ENCODE measurements at regions not wholly inside any gene's neighbourhood (a gene's known extent, or its start where the extent isn't known, plus 50 kb on each side); places are given as distances from the start of the nearest gene placed in this dataset.

GRCh38 chr2:236802862-236803261 lies 233.2 kb downstream of the ACKR3 start:
- TF ChIP-seq CTCF (IDR thresholded peaks at IDR 0.05; ENCODE audit: low read depth, low read length, missing control alignments) = no peak
- no peak overlapping the region for H3K4me3 ChIP-seq (replicated peaks; ENCODE audit: low read depth, low read length)
- DNase-seq (ENCODE audit: extremely low read depth, low read depth) = no peak

DNA sequence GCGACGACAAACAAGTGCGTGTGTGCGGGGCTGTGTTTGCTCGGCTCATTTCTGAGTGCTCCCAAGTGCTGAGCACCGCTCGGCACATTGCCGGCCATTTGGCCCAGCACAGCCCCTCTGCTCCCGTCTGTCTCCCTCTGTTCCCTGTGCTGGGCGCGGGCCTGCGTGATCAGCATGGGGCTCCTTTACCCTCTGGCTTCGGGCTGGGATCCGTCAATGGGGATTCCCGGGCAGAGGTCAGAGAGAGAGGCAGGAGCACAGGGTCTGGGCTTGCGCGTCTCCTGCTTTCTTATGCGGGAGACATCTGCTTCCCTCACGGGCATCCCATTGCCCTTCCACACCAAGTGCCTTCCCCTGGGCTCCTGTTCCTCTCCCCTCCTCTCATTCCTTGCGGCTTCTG lies 234.0 kb downstream of the ACKR3 start:
- DNase-seq (ENCODE audit: extremely low read depth, low read depth) = no peak

DNA sequence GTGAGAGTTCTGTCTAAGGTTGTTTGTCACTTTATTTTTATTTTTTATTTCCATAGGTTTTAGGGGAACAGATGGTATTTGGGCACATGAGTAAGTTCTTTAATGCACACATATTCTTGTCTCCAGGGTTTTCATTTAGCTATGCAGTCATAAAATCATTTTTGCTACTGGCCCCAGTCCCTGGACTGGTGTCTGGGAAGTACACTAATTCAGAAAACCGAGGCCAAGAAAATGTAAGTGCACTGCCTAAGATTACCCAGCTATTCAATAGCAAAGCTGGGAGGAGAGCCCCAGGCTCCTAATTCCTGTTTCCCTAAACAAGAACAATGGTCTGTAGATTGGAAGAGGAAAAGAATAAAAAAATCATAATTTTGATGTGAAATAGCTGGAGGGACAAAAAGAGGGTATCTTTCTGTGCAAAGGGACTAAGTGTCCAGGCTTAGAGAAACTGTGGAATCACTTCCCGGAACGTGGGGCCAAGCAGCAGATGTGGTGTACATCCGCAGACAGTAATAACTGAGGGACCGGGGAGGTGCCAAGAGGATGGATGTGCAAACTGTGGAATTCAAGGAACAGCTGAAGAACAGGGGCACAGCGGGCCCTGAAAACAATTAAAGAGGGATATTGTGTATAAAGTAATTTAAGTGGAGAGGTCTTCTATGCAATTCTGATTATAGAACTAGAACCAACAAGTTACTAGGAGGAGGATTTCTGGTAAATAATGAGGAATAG lies 236.3 kb downstream of the ACKR3 start:
- no peak for DNase-seq (ENCODE audit: extremely low read depth, low read depth)
- H3K4me3 ChIP-seq (replicated peaks; ENCODE audit: low read depth, low read length) = no peak overlapping the region
- no peak for TF ChIP-seq CTCF (IDR thresholded peaks at IDR 0.05; ENCODE audit: low read depth, low read length, missing control alignments)

More for the DNA sequence above, 234.0 kb downstream of the ACKR3 start:
- TF ChIP-seq CTCF (IDR thresholded peaks at IDR 0.05; ENCODE audit: low read depth, low read length, missing control alignments) = no peak
- H3K4me3 ChIP-seq (replicated peaks; ENCODE audit: low read depth, low read length) = no peak overlapping the region

DNA sequence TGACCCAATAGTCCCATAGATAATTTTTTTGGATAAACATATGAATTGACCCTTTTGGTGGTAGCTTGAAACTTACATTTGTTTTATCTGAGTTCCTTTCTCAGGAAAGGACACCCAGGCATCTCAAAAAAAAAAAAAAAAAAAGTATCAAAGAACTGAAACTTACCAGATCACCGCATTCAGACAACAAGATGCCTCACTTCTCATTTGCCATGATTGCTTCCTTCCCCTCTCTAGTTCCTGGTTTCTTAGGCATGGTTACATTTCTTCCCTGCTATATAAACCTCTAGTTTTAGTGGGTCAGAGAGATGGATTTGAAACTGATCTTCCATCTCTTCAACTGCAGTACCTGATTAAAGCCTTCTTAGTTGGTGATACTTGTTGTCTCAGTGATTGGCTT lies 240.1 kb downstream of the ACKR3 start:
- no peak overlapping the region for H3K4me3 ChIP-seq (replicated peaks; ENCODE audit: low read depth, low read length)
- TF ChIP-seq CTCF (IDR thresholded peaks at IDR 0.05; ENCODE audit: low read depth, low read length, missing control alignments) = no peak
- no peak for DNase-seq (ENCODE audit: extremely low read depth, low read depth)

- H3K4me3 ChIP-seq (replicated peaks; ENCODE audit: low read depth, low read length) = no peak overlapping the region
- TF ChIP-seq CTCF (IDR thresholded peaks at IDR 0.05; ENCODE audit: low read depth, low read length, missing control alignments) = no peak
- no peak for DNase-seq (ENCODE audit: extremely low read depth, low read depth)
These were observed 241.5 kb downstream of the ACKR3 start for GRCh38 chr2:236811062-236811656.

DNA sequence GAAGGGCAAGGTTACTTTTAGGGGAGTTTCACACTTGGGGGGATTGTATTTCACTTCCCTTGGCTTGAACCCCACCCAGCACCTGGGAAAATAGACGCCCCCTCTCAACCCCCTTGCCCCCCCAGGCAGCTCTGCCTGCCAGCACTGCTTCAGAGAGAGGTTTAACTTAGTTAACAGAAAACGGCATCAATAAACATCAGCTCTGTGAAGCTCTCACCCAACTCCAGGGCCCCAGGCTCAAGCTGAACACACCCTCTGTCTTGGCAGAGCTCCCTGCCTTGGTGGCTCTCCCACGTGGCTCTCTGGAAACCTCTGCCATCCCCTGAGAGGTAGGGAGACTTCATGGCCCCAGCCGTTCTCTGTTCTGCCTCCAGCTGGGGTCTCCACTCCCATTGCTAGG lies 244.1 kb downstream of the ACKR3 start:
- no peak overlapping the region for H3K4me3 ChIP-seq (replicated peaks; ENCODE audit: low read depth, low read length)
- no peak for TF ChIP-seq CTCF (IDR thresholded peaks at IDR 0.05; ENCODE audit: low read depth, low read length, missing control alignments)
- no peak for DNase-seq (ENCODE audit: extremely low read depth, low read depth)
